GM18868 (cell line): ENCODE measurements at regions not wholly inside any gene's neighbourhood (a gene's known extent, or its start where the extent isn't known, plus 50 kb on each side); places are given as distances from the start of the nearest gene placed in this dataset.

Source experiments
- ATAC-seq: cut with Tn5 transposase; IDR thresholded peaks from one replicate; pipeline ENCODE4 v1.9.1; 2021; ENCODE audit warnings: mild to moderate bottlenecking, moderate library complexity; ENCODE audit not compliant: unreplicated experiment

- ATAC-seq: no peak
Measured at GRCh38 chr9:99732715-99733114, 89.0 kb upstream of the NR4A3 start.

DNA sequence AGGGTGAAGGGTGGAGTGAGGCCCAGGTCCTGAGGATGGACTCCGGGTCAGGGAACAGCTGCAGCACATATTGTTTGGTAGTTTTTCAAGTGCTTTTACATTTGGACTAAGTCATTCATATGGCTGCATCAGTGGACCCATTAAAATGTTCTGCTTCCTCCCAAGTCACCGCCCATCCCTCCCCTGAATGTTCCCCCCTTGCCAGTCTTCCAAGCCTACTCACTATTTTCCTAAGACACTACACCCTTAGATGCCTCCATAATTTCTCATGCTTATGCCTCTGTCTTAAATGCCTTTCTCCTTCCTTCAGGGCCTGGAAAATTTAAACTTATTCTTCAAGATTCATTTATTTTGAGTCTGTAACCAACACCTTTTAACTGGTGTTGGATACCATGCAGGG is 86.6 kb upstream of the NR4A3 start:
- ATAC-seq: no peak

DNA sequence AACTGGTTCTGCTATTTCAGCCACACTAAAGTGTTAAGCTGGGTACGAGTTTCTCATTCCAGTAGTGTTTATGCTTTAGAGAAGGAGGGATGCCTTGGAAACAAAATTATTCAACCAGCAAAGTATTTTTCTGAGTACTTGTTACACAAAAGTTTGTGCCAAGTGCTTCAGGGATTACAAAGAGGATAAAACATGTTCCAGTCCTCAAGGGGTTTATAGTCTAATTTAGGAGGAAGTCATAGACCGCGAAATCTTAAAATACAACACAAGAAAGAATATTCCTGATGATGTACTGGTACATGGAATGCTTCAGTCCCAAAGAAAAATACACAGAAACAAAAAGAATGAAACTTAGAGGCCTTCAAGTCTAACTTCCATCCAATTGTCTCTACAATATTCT is 85.4 kb upstream of the NR4A3 start:
- no peak for ATAC-seq

GRCh38 chr9:99737649-99738048 is 84.0 kb upstream of the NR4A3 start:
- ATAC-seq: no peak

DNA sequence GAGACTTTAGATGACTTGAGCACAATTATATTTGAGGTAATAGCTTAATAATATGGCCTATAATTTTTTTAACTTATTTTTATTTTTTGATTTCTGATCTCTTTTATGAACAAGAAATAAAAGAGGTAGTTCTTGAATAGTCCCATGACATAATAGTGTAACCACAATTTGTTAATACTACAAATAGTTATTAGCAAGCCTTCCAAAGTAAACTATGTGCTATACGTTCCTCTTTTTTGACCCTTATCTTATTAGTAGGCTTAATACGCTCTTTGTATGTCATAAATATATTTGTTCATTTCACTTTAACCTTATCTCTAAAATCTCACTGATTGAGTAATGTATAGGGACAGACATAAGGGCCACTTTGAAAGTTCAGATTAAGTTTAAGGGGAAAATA is 78.7 kb upstream of the NR4A3 start:
- no peak for ATAC-seq

DNA sequence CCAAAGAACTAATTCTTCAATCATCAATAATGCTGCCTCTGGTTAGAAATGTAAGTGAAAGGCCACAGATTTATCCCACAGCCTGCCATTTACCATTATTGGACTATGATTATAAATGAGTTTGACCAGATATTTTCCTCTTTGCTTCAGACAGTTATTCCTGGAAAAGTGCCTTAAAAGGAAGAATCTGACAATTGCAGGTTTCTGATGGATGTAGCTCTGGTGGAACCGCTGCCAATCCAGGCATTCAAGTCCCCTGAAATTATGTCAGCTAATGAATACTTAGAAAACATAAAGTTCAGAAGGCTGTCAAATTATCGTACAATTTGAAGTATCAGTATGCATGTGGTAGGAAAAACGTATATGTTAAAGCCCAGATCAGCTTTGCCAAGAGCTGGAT is 78.2 kb upstream of the NR4A3 start:
- ATAC-seq: no peak

DNA sequence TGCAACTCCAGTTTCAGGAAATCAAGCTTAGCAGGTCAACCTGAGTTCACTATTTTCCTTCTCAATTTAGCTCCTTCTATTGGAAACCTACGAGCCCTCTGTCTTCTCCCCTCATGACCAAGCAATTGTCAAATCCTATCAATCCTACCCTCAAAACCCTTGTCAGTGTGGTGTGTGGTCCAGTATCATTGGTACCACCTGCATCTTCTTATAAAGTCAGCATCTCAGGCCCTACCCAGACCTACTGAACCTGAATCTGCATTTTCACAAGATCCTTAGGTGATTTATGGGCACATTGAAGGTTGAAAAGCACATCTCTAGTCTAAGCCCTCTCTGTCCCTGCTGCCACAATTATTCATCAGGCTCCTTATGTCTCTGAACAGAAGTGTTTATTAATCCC is 77.6 kb upstream of the NR4A3 start:
- no peak for ATAC-seq

DNA sequence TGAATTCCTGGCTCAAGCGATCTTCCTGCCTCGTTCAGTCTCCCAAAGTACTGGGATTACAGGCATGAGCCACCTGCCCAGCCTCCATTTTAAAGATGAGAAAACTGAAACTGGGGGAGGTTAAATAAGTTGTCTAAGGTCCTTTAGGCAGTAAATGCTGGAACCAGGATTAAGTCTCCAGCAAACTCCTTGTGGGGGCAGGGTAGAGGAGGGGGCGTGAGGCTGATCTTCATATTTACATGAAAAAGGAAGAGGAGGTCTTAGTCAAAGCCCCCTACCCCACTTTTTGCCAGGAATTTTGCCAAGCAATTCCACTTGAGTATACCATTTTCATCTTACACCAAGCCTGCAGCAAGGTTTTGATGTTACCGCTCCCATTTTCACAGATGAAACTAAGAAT is 76.6 kb upstream of the NR4A3 start:
- ATAC-seq: no peak

GRCh38 chr9:99746406-99746805 is 75.3 kb upstream of the NR4A3 start:
- ATAC-seq: no peak

DNA sequence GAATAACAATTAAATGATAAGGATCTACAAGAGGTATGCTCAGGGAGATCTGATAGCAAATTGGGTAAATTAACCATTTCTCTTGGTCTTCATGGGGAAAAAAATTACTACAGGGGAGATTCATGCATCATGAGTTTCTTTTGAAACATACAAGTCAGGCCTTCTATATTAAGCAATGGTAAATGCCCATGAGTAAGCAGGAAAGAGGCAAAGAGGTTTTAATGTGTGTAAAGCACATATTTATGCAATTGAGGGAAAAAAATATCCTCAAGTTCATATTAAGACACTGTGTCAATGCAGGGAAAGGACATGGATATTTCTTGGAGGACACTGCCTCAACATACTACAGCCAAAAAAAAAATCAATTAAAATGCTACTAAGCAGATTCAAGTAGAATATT is 73.4 kb upstream of the NR4A3 start:
- ATAC-seq: no peak

DNA sequence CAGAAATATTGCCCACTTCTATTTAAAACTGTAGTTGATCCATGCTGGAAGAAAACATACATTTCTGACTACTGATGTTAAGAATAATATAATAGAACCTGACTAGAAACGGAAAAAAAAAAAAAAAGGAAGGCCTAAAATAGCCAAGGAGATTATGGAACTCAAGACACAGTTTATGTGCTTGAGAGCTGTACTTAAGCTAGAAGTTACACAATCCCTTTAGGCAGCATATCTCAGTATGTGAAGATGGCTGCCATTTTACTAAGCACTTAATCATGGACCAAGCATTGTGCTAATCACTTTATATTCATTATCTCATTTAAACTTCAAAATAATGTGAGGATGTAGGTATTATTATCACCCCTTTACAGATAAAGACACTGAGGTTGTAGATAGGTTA is 73.0 kb upstream of the NR4A3 start:
- no peak for ATAC-seq

DNA sequence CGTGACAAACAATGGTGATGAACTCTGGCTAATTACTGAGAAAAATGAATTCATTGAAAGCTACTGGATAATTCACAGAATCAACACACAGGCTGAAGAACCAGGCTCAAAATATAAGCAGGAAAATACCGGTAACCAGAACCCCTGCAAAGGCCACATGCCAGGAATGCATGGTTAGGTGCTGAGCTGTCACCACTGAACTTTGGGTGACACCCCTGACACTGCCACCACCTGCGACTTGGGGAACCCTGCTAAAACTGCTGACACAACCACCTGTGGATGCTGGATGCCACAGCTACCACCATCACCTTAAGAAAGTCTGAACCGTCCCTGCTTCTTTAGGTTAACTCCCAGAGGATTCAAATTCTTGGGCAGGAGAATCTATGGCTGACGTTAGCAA is 72.0 kb upstream of the NR4A3 start:
- ATAC-seq: no peak

- no peak for ATAC-seq
Measured at GRCh38 chr9:99750526-99750925, 71.2 kb upstream of the NR4A3 start.

DNA sequence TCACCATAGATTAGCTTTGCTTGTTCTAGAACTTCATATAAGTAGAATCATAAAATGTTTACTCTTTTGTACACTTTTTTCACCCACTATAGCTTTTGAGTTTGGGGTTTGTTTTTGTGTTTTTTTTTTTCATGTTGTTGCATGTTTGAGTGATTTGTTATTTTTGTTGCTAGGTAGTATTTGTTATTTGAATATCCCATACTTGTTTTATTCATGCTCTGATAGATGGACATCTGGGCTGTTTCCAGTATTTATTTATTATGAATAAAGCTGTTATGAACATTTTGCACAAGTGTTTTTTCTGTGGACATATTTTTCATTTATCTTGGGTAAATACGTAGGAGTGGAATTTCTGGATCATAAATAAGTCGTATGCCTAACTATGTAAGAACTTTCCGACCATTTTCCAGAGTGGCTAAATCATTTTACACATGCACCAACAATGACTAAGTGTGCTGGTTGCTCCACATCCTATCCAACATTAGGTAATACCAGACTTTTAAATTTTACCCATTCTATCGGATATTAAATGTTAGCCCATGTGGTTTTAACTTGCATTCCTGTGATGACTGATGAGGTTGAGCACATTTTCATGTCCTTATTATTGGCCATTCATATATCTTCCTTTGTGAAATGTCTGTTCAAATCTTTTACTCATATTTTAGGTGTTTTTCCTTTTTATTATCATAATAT is 69.1 kb upstream of the NR4A3 start:
- no peak for ATAC-seq

DNA sequence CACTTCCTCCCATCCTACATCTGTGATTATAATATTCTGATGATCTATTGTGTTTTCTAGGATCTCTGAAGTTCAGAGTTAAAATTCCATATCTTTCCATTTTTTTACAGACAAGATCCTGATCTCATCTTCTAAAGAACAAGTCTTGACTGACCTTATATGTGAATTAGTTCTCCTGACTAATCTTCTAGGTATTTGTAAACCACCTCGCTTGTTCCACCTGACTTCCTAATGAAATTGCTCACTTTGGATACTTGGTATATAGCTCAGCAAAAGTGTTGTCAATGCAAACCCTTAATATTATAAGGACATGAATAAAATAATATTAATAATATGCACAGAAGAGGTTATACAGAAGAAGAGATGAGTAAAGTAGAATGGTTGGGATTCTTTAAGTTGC is 68.2 kb upstream of the NR4A3 start:
- ATAC-seq: no peak

GRCh38 chr9:99760421-99760820 is 61.3 kb upstream of the NR4A3 start:
- ATAC-seq: no peak

GRCh38 chr9:99762470-99762869 is 59.2 kb upstream of the NR4A3 start:
- ATAC-seq: peak; percentile 99
